ENCODE measurements at regions not wholly inside any gene's neighbourhood (a gene's known extent, or its start where the extent isn't known, plus 50 kb on each side); places are given as distances from the start of the nearest gene placed in this dataset.

- TF ChIP-seq, protein P1, sequence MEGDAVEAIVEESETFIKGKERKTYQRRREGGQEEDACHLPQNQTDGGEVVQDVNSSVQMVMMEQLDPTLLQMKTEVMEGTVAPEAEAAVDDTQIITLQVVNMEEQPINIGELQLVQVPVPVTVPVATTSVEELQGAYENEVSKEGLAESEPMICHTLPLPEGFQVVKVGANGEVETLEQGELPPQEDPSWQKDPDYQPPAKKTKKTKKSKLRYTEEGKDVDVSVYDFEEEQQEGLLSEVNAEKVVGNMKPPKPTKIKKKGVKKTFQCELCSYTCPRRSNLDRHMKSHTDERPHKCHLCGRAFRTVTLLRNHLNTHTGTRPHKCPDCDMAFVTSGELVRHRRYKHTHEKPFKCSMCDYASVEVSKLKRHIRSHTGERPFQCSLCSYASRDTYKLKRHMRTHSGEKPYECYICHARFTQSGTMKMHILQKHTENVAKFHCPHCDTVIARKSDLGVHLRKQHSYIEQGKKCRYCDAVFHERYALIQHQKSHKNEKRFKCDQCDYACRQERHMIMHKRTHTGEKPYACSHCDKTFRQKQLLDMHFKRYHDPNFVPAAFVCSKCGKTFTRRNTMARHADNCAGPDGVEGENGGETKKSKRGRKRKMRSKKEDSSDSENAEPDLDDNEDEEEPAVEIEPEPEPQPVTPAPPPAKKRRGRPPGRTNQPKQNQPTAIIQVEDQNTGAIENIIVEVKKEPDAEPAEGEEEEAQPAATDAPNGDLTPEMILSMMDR (IDR thresholded peaks at IDR 0.05), result no peak
- TF ChIP-seq POLR2AphosphoS5 (IDR thresholded peaks at IDR 0.05) (no peak), POLR2A (IDR thresholded peaks at IDR 0.05) (no peak)
Measured at GRCh38 chr10:91690412-91690811, 57.5 kb upstream of the PPP1R3C start.

All from breast epithelium (tissue), 3 donors.